Glomerular visceral epithelial cell (primary cell): ENCODE measurements at regions not wholly inside any gene's neighbourhood (a gene's known extent, or its start where the extent isn't known, plus 50 kb on each side); places are given as distances from the start of the nearest gene placed in this dataset.
"Not testable (repeated sequence)": the region's sequence is repeated elsewhere in the genome, so short reads cannot be mapped to it uniquely, and the experiment has no call there.

ENCODE experiments used
- DNase-seq: peaks from one replicate; pipeline ENCODE4 v3.0.0-alpha.2; 2016; ENCODE audit errors: extremely low spot score

- DNase-seq, result no peak
These were observed 77.9 kb upstream of the FBXL17 start for GRCh38 chr5:108459769-108460168.

DNA sequence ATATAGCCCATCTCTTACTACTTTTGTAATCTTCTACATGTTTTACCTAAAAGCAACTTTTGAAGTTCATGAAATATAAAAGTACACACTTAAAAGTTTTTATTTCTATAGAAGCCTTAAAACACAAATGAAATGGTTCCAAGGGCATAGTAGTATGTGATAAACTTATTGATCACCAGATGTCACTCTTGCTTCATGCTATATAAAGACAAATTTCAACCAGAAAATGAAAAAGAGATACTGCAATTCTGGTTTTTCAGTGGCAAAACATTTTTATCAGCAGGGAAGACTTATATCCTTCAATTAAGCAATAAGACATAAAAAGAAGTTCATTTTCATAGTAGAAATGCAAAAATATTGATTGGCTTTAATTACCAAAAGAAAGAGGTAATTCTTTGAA is 69.4 kb upstream of the FBXL17 start:
- DNase-seq, result no peak

DNA sequence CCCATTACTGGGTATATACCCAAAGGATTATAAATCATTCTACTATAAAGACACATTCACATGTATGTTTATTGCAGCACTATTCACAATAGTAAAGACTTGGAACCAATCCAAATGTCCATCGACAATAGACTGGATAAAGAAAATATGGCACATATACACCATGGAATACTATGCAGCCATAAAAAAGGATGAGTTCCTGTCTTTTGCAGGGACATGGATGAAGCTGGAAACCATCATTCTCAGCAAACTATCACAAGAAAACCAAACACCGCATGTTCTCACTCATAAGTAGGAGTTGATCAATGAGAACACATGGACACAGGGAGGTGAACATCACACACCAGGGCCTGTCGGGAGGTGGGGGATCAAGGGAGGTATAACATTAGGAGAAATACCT is 62.2 kb upstream of the FBXL17 start:
- not testable (repeated sequence) for DNase-seq

- not testable (repeated sequence) for DNase-seq
These were observed 60.3 kb upstream of the FBXL17 start for GRCh38 chr5:108442063-108442651.

- DNase-seq, result no peak
These were observed 55.5 kb upstream of the FBXL17 start for GRCh38 chr5:108437425-108437824.

GRCh38 chr5:108436696-108437095 is 54.8 kb upstream of the FBXL17 start:
- no peak for DNase-seq

GRCh38 chr5:108433600-108433999 is 51.7 kb upstream of the FBXL17 start:
- DNase-seq, result no peak

GRCh38 chr5:108432024-108432423 is 50.1 kb upstream of the FBXL17 start:
- no peak for DNase-seq
